ENCODE measurements at regions not wholly inside any gene's neighbourhood (a gene's known extent, or its start where the extent isn't known, plus 50 kb on each side); places are given as distances from the start of the nearest gene placed in this dataset.

DNA sequence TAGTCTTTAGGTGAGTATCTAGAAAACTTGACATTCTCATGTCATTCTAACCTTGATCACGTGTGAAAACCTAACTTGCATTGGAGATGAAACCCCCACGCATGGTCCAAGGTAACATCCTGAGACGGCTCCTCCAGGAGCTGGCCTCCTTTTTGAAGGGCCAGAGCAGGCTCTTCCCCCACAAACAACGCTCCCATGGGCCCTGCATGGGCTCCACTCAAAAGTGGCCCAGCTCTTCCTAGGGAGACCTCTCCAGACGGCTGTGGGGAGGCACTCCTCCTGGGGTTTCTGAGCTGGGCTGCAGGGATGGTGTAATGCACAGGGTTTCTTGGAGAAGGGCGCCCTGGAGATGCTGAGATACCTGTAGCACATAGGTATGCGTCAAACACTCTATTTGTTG, 296.2 kb upstream of the IRX1 start:
- H3K36me3 ChIP-seq (ENCODE audit: control insufficient read depth in 2 of 3, insufficient read depth in 3 of 3, low read length in 3 of 3): no peaks in the 10 kb centered on the region
- intact Hi-C loops (cut with DNase I): no loop called here
- no peak for FAIRE-seq

DNA sequence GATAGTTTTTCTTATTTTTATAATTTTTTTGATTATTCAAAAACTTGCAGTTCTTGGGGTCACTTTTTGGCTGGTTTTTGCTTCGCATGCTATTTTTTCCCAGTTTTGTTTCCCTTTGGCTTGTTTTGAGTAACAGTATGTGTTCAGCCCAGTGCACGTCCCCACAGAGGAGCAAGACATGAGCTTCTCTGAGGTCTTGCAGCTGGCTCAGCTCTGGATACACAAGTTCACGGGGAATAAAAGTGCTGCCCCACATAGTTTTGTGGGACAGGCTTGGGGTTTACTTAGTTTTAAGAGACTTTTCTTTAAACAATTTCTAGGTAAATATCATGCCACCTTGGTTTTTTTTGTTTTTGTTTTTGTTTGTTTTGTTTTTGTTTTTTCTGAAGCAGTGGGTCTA, 297.8 kb upstream of the IRX1 start:
- peak in 2 of 5 donors; percentile 47 to 67 for DNase-seq
- intact Hi-C loops (cut with DNase I): no loop called here
- FAIRE-seq: no peak
- H3K4me1 ChIP-seq (ENCODE audit: control insufficient read depth in 2 of 3, insufficient read depth in 2 of 3, low read depth in 1 of 3, low read length in 3 of 3): no peaks in the 10 kb centered on the region
- H3K27me3 ChIP-seq (ENCODE audit: control insufficient read depth, insufficient read depth, low read length): no peaks in the 10 kb centered on the region
- no peaks in the 10 kb centered on the region for H3K9me3 ChIP-seq (ENCODE audit: control insufficient read depth in 2 of 3, insufficient read depth in 1 of 3, low read length in 3 of 3)
- H3K27ac ChIP-seq (ENCODE audit: low read depth in 2 of 2, low read length in 2 of 2): no peak overlapping the region
- no peaks in the 10 kb centered on the region for H3K36me3 ChIP-seq (ENCODE audit: control insufficient read depth in 2 of 3, insufficient read depth in 3 of 3, low read length in 3 of 3)
- H3K9ac ChIP-seq (ENCODE audit: low read length in 3 of 3): no peak overlapping the region
- H3K4me3 ChIP-seq (ENCODE audit: low read length in 3 of 3): no peak overlapping the region
- TF ChIP-seq, protein P1, sequence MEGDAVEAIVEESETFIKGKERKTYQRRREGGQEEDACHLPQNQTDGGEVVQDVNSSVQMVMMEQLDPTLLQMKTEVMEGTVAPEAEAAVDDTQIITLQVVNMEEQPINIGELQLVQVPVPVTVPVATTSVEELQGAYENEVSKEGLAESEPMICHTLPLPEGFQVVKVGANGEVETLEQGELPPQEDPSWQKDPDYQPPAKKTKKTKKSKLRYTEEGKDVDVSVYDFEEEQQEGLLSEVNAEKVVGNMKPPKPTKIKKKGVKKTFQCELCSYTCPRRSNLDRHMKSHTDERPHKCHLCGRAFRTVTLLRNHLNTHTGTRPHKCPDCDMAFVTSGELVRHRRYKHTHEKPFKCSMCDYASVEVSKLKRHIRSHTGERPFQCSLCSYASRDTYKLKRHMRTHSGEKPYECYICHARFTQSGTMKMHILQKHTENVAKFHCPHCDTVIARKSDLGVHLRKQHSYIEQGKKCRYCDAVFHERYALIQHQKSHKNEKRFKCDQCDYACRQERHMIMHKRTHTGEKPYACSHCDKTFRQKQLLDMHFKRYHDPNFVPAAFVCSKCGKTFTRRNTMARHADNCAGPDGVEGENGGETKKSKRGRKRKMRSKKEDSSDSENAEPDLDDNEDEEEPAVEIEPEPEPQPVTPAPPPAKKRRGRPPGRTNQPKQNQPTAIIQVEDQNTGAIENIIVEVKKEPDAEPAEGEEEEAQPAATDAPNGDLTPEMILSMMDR (IDR thresholded peaks at IDR 0.05; ENCODE audit: borderline replicate concordance, extremely low read depth, insufficient read depth): no peak

More for the DNA sequence above, 296.2 kb upstream of the IRX1 start:
- Histone ChIP-seq H3K4me3 (ENCODE audit: low read length in 3 of 3) (no peak overlapping the region), H3K27ac (ENCODE audit: low read depth in 2 of 2, low read length in 2 of 2) (no peak overlapping the region), H3K27me3 (ENCODE audit: control insufficient read depth, insufficient read depth, low read length) (no peaks in the 10 kb centered on the region), H3K4me1 (ENCODE audit: control insufficient read depth in 2 of 3, insufficient read depth in 2 of 3, low read depth in 1 of 3, low read length in 3 of 3) (peaks cover 0 to 4% (median 0%) of the 10 kb centered on the region in 3 donors), H3K9me3 (ENCODE audit: control insufficient read depth in 2 of 3, insufficient read depth in 1 of 3, low read length in 3 of 3) (no peaks in the 10 kb centered on the region), H3K9ac (ENCODE audit: low read length in 3 of 3) (no peak overlapping the region)
- TF ChIP-seq, protein P1 (IDR thresholded peaks at IDR 0.05; ENCODE audit: borderline replicate concordance, extremely low read depth, insufficient read depth): no peak
- no peak for DNase-seq

DNA sequence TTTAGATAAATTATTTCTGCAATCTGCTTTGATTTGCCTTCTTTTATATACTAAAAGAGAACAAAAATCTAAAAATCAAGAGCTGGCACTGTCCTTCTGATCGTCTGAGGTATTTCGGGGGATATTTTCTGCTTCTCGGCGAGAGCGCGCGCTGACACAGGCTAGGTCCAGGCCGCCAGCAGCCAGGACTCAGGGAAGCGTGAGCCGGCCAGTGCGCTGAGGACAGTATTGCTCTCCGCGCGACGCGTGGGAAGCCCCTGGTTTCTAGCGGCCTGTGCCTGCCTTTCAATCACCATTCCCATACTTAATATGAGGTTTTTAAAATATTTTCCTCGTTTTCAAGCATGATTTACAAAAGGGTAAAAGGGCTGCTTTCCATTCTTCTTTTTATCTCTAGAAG, 307.3 kb upstream of the IRX1 start:
- no peak overlapping the region for H3K4me3 ChIP-seq (ENCODE audit: low read length in 3 of 3)
- no peak for FAIRE-seq
- DNase-seq: no peak
- H3K9ac ChIP-seq (ENCODE audit: low read length in 3 of 3): no peak overlapping the region
- intact Hi-C loops (cut with DNase I): no loop called here
- no peaks in the 10 kb centered on the region for H3K27me3 ChIP-seq (ENCODE audit: control insufficient read depth, insufficient read depth, low read length)
- no peaks in the 10 kb centered on the region for H3K36me3 ChIP-seq (ENCODE audit: control insufficient read depth in 2 of 3, insufficient read depth in 3 of 3, low read length in 3 of 3)
- H3K9me3 ChIP-seq (ENCODE audit: control insufficient read depth in 2 of 3, insufficient read depth in 1 of 3, low read length in 3 of 3): no peaks in the 10 kb centered on the region
- TF ChIP-seq, protein P1 (IDR thresholded peaks at IDR 0.05; ENCODE audit: borderline replicate concordance, extremely low read depth, insufficient read depth): no peak
- no peaks in the 10 kb centered on the region for H3K4me1 ChIP-seq (ENCODE audit: control insufficient read depth in 2 of 3, insufficient read depth in 2 of 3, low read depth in 1 of 3, low read length in 3 of 3)
- no peak overlapping the region for H3K27ac ChIP-seq (ENCODE audit: low read depth in 2 of 2, low read length in 2 of 2)

DNA sequence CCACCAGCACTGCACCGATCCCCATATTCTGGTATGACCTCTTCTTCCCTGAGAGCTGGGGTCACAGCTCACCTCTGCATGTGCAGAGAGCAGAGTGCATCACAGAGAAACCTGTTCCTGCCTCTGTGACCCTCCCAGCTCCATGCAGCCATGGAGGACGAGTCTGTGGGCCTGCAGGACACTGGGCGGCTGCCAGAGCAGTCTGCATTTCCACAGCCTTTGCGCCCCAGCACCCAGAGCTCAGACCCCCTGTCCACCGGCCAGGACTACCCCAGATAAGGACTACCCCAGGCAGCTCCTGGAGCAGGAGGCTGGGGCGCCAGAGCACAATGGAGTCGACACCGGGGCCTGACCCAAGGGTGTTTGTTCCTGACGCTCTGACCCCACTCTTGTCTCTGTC, 308.1 kb upstream of the IRX1 start:
- Histone ChIP-seq H3K9ac (ENCODE audit: low read length in 3 of 3) (no peak overlapping the region), H3K27ac (ENCODE audit: low read depth in 2 of 2, low read length in 2 of 2) (no peak overlapping the region), H3K27me3 (ENCODE audit: control insufficient read depth, insufficient read depth, low read length) (no peaks in the 10 kb centered on the region), H3K4me3 (ENCODE audit: low read length in 3 of 3) (no peak overlapping the region), H3K36me3 (ENCODE audit: control insufficient read depth in 2 of 3, insufficient read depth in 3 of 3, low read length in 3 of 3) (no peaks in the 10 kb centered on the region), H3K4me1 (ENCODE audit: control insufficient read depth in 2 of 3, insufficient read depth in 2 of 3, low read depth in 1 of 3, low read length in 3 of 3) (no peaks in the 10 kb centered on the region), H3K9me3 (ENCODE audit: control insufficient read depth in 2 of 3, insufficient read depth in 1 of 3, low read length in 3 of 3) (no peaks in the 10 kb centered on the region)
- TF ChIP-seq, protein P1 (IDR thresholded peaks at IDR 0.05; ENCODE audit: borderline replicate concordance, extremely low read depth, insufficient read depth): no peak
- no peak for FAIRE-seq
- intact Hi-C loops (cut with DNase I): no loop called here
- no peak for DNase-seq
